Suppressor macrophage treated with lipopolysaccharide for 1 hour (primary cell): ENCODE measurements at regions not wholly inside any gene's neighbourhood (a gene's known extent, or its start where the extent isn't known, plus 50 kb on each side); places are given as distances from the start of the nearest gene placed in this dataset.

Source experiments
- DNase-seq, 3 donors: peaks; one replicate each; pipeline ENCODE4 v3.0.0-alpha.2; 2020 to 2022

DNA sequence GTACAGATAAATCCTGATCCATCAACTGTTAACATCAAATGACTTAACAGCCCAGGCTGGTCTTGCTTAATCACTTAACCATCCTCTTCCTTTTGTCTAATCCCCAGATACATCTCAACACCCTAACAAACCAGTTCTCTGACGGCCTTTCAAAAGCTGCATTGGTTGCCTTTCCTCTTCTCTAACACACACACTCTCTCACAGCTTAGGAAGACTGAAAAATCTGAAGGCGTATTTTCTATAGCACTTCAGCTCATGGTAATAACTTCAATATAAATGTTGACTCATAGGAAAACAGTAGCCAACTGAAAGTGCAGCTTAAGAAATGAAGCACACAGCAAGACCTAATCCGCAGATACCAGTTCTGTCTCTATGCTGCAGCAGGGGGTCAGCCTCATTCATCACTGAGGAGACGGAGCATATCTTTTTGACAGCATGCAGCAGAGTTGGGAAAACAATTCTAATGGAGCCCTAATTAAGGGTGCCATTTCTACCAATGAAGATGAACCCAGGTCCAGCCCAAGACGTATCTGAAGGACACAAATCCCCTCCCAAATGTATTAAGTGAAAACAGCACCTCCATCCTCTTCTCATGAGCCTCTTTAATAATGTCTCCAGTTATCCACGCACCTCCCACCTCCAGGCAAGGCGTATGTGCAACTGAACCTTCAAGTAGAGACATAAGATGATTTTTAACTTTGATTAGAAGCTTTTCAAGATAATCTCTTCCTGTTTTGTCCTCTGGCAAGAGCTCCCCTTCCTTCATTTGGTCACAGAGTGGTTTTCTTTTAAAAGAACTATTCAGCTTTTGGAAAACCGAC lies 211.7 kb upstream of the NFE2L3 start:
- DNase-seq = no peak

DNA sequence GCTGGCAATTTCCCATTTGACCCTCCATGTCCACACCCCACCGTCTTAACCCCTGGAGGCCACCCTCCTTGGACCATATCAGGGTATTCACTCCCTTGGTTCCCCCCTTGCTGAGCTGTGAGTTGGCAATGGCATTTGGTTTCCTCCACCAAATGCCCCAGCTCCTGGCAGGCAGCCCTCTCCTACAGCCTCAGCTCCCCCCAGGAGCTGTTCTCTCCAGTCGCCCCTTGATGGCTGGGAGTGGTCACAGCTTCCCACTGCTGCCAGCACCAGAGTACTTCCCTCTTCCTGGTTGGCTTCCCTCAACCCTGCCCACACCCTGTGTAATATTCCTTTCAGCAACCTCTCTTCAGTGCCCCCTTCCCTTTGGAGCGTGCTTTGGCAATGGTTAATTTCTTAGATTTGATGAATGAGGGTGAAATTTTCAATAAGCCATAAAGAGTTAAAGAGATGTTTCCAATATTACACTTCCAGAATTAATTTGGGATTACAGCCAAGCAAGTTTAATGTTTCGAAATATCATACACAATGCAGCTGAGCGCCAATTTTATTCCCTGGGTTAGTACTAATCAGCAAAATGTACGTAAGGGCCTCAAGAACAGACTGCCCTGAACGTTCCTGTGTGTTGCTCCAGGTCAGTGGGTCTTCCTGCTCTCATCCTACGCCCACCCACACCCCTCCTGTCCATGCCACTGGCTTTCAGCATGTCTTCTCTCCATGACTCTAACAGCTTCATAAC lies 207.1 kb upstream of the NFE2L3 start:
- peak in 1 of 3 donors; percentile 8 for DNase-seq

DNA sequence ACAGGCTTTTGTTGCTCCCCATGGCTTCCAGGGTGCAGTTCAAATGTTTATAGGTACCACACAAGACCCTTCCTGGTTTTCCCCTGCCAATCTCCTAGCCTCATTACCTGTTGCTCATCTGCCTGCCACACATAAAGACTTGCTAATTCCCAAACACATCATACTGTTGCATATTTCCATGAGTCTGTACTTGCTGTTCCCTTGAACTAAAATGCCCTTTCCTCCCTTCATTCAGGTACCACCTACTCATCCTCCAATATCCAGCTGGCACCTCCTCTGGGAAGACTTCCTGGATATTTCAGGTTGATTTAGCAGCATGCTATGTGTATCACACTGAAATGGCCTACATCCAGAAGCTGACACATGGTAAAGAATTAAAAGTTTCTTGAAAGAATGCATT lies 206.4 kb upstream of the NFE2L3 start:
- DNase-seq = no peak

DNA sequence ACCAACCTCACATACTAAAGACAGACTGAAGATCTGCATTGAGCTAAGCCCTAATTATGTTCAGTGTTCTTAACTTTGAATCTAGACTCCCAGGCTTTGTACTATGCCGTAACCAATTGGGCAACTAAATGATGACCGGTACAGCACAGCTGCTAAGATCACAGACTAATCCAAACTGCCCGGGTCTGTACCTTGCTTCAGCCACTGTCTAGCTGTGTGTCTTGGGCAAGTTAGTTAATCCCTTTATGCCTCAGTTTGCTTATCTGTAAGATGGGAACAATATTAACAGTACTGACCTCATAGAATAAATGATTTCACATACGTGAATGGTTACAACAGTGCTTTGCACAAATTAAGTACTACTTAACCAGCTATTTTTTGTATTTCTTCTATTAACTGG lies 205.8 kb upstream of the NFE2L3 start:
- no peak for DNase-seq

DNA sequence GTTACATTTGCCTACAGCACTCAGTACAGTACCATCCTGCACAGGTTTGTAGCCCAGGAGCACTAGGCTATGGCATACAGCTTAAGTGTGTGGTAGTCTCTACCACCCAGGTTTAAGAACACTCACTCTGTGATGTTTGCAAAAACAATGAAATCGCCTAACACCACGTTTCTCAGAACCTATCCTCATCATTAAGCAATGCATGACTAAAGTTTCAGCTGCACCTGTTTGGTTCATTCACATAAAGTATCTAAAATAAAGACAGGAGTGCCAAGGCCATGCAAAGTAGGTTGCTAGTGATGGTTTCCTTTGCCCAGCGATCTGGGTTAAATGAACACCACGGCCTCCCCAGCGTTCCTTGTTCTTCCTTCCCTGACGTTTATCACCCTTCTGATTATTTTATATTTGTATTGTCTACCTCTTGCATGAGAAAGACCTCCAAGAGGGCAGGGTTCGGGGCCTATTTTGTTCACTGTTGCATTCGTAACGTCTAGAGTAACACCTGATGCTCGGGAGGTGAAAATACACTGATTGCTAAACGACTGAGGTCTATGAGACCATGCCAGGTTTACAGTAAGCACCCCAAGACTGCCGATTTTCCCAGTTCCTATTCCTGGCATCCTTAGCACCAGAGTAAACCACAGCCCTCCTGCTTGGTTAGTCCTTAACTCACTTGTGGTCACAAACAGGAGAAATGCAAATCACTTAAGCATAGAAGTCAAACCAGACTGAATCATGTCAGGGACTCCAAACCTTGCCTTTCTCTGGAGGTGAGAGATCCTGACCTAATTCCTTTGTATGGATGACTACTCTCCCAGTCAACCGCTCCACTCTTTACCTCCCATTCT lies 204.1 kb upstream of the NFE2L3 start:
- DNase-seq = no peak

DNA sequence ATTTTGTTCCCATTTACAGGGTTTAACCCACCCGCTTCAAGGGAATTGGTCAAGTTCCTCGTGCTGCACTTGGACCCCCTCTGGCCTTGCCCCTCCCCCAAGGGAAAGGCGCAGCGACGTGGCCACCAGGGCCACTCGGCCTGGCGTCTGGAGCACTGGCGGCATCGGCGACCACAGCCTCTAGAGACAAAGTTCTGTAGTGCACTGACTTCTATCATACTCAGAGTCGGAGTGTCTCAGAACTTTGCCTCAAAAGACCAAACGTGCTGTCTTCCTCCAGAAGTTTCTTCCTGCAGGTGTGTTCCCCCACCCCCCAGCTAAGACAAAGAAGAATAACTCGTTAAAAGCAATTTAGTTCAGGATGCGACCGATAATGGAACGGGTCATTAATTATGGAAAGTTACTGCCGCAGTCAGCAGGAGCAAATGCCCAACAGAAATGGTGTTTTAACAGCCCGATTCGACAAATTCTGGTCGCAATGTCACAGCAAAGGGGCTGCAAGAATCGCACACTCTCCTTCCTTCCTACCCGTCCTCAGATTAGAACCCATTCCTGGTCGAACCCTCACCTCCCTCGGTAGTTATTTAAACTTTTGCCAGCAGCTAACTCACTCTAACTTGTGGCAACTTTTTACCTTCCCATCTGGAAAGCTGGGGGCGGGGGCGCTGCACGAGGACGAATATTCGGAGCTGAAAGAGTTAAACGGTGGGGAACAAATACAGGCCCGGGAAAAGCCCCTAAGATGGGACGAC lies 202.1 kb upstream of the NFE2L3 start:
- no peak for DNase-seq

DNA sequence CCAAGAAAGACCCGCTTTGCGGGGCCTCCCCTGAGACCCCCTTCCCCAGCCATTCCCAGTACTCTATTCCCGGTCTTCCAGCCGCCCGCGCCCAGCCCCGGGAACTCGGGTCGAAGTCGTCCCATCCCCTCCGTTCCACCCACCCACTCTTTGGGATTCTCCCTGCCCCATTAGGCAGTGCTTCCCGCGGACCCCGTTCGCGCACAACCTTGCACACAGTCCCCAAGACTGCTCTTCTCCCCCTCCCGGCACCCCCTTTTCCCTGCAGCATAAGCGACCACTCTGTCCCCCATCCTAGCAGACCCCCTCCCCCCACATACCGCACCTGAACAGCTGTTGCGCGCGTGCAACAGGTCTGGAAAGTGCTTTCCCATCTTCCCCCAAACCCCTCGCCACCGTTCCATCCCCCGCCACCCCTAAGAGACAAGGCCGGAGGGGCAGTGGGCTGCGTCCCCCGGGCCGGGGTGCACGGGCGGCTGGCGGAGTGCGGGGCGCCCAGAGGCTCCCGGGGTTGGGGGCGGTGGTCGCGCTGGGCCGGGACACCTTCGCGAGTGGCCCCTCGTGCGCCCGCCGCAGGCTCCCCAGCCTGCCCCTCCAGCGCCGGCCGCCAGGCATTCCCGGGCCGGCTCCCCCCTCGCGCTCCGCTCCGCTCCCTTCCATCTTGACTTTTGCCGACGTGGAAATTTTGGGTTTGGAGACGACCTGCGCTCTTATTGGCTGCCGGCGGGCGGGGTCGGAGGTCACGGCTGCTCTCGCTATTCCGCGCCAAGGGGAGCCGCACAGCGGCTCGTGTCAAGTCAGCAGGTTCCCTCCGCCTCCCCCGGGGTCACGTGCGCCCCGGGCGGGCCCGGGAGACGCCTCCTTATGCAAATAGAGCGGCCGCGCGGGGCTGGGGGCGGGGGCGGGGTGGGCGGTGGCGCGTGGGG lies 201.2 kb upstream of the NFE2L3 start:
- DNase-seq = peak; percentile 63 to 89 (median 76)

DNA sequence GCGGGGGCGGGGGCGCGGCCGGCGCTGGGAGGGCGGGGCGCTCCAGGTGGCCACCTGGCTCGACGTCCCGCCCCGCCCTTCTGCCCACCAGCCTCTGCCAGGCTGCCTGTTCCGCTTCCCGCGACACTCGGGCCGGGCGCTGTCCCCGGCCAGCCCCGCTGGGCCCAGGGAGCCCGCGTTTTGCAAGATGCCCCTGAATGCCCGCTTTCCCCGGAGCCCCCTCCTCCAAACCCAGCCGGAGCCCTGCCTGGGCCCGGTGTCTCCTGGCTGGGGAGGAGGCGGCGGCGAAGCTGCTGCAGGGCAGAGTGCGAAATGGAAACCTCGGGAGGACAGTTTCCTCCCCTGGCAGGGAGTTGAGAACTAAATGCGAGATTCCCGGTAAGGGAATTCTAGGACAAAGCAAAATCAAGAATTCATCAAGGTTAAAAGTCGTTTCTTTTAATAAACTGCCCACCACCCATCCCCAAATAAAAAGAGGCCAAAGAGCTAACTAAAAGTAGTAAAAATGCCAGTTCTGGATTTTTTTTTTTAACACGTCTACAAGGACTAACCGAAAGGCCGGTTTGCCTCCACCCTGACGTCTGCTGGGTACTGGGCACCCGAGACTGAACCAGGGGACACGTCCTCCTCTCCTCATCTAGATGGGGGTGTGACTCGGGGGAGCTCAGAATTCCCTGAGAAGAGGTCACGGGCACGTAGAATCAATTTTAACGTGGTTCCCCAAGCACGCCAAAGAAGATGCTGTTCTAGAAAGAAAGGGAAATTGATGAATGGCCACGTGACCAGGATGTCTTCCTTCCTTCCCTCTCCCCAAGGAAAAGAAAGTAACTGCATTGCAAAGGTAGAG lies 200.4 kb upstream of the NFE2L3 start:
- DNase-seq = no peak

DNA sequence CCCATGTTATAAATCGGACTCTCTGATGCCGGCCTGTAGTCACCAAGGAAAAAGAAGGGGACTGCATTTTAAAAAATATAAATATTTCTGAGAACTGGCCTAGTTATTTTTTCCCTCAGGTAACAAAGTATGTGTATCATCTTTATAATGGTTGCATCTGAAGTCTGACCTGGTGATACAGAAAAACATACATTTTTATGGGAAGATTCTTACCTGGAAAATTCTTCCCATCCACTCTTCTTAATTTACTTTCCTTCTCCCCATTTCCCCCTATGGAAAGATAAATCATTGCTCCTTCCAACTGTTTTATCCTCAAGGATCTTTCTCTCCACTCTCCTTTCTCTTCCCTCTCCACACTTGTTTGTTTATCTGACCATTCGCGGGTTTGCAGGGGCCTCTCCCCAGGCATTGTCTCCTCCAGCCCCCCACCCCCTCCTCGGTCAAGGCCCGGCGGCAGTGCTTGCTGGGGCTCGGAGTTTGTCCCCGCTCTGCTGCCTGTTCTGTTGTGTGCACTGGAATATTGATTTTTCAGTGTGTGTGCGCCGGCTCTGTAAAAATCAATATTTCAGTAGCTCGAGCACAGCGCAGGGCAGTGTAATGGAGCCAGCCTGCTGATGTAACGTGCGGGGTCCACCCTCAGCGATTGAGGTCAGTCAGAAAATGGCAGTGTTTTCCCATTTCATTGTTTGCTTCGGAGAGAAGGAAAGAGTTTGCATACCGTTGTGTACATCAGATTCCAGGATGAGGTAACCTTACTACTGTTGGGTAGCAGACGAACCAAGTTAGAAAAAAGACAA lies 199.5 kb upstream of the NFE2L3 start:
- DNase-seq = no peak

DNA sequence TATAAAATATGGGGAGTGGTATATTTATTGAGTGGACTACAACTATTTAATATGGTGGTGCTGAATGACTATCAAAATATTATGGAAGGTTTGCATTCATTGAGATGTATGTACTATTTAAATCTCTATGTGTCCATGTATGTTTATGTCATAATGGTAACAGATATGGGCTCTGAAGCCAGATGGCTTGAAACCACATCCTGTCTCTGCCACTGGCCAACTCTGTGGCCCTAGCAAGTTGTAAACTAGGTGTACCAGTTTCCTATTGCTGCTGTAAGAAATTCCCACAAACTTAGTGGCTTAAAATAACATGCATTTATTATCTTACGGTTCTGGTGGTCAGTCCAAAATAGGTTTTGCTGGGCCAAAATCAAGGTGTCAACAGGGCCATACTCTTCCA lies 198.1 kb upstream of the NFE2L3 start:
- DNase-seq = no peak

DNA sequence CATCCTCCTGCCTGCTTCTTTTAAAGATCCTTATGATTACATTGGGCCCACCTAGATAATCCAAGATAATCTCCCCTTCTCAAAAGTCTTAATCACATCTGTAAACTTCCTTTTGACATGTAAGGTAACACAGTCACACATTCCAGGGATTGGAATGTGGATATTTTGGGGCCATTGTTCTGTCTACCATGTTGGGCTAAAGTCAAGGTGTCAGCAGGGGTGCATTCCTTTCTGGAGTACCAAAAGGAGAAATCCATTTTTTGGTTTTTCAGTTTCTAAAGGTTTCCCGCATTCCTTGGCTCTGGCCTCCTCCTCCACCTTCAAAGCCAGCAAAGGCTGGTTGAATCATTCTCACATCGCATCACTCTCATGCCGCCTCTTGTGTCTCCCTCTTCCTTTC lies 197.6 kb upstream of the NFE2L3 start:
- DNase-seq = no peak

DNA sequence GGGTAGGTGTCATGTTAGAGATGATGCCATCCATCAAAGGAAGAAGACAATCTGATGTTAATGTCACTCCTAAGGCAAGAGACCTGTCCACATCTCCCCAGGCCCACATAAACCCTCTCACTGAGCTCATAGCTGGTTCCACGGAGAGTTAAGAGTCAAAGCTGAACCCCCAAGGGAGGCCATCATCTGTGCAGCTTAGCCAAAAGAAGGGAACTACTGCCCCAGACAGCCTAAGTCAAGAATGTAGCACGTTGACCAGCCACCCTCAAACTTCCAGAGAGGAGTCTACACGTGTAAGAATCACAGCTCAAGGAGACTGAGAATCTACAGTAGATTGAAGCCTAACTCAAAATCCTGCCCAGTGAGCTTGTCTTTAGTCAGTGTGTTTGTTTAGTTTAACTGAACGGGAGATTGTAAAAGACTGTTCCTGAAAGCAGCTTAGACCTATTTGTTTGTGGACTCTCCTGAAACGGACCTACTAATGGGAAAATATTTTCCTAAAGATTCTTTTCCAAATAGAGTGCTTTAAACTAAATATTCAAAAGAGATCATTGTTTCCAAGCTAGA lies 192.7 kb upstream of the NFE2L3 start:
- no peak for DNase-seq

DNA sequence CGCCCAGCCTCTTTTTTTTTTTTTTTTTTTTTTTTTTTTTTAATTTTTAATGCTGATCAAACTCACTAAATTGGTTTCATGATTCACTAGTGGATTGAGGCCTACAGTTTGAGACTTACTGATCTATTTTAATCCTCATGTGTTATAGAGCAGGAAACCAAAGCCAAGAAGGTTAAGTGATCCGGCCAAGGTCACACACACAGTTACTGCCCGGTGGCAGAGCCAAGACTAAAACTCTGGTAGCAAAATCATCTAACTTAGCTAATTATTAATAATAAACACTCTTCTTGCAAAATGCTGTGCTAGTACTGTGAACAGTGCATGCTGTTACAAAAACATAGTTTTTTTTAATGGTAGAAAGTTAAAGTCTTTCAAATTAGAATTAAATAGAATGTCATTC lies 188.3 kb upstream of the NFE2L3 start:
- DNase-seq = no peak

DNA sequence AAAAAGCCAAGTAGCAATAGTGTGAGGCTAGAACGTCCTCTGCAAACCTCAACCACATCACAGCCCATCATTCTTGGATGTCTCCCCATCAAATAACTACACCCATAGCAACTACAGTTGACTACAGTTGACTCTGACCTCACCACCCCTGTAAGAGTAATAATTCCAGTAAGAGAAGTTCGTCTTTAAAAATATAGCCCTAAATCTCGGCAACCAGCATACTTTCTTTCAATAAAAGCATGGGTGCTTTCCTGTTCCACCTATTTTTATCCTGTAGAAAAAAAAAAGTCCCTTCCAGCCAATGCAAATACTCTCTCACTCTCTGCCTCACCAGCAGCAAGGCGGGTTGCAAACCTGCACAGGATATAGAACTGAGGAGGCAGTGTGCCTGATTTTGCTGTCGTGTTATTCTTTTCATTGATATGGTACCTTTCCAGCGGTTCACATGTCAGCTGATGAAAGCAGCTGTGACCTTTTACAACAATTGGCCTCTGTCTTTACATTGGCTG lies 187.5 kb upstream of the NFE2L3 start:
- DNase-seq = no peak

DNA sequence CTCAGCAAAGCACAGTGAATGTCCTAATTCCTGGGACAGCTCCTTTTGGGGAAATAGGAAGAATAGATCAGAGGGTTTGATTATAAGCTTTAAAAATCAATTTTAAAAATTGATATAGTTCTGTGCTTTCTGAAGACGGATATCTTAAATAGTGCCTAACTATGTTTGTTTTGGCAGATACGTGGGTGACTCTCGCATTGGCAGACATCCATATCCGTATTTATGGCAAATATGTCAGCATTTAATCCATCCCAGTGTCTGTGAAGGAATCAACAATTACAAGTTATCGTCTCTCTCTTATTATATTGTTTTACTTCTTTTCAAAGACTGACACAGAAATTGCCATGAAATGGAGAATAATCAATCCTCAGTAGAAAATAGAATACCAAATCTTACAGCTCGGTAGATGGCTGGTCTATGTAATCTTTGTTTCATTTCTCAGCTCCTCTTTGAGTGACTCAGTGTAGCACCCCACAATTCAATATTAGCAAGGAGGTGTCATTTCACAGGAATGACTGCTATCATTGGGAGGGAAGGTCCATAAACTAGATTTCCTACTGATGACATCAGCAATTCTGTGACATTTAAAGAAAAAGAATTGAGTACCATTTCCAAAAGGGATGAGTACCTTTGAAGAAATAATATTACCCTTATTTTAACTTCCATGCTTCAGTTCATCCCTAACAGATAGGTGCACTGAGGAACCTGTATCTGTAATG lies 186.4 kb upstream of the NFE2L3 start:
- DNase-seq = no peak

DNA sequence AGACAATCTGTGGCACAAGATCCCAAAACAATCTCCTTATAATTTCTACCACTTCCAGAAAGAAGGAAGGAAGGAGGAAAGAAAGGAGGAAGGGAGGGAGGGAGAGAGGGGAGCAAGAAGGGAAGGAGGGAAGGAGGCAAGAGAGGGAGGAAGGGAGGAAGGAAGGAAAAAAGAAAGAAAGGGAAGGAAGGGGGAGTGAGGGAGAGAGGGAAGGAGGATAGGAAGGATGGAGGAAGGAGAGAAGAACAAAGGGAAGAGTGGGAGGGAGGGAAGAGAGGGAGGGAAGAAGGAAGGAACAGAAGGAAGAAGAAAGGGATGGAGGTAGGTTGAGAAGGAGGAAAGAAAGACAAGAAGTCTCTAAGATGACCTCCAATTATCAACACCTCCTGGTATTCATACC lies 185.5 kb upstream of the NFE2L3 start:
- DNase-seq = no peak

DNA sequence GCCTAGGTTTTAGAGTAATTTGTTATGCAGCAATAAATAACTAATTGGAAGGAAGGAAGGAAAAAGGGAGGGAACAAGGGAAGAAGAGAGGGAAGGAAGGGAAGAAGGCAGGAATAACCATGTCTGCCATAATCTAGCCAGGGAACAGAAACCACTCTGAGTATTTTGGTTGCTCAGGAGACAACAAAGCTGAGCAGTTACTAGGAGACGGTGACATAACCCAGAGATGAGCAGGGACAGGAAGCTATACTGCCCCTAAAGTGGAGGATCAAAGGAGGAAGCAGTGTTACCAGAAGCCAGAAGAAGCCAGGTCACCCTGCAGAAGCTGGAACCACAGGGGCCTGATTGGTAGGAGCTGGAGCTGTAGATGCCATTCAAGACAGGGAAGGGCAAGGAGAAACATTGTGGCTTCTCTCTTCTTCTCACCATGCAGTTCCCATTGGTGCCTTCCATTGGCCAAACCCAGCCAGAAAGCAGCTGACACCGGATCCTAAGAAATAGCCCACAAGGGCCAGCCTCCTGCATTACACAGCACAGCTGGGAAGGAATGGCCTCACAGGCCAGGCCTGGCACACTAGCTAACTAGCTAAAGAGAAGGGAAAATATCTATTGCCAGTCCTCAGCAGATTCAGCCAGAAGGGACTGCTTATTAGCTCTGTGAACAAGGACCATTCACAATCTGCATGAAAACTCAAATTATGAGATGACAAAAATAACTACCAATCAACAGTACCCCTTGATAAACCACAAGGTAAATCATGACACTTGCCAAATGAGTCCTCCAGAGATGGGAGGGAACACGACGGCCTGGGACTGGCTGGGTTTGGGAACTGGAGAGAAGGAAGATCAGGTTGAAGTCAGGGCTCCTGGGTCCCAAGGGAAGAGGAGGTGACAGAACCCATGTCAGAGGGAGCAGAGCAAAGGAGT lies 184.5 kb upstream of the NFE2L3 start:
- DNase-seq = no peak
